RCC 7860 (cell line): ENCODE measurements at regions not wholly inside any gene's neighbourhood (a gene's known extent, or its start where the extent isn't known, plus 50 kb on each side); places are given as distances from the start of the nearest gene placed in this dataset.
"Not testable (repeated sequence)": the region's sequence is repeated elsewhere in the genome, so short reads cannot be mapped to it uniquely, and the experiment has no call there.

ENCODE experiments used
- DNase-seq: peaks from one replicate; pipeline ENCODE4 v3.0.0-alpha.2; 2015; ENCODE audit warnings: low spot score
- FAIRE-seq: peaks from 2 replicates; lab custom pipeline; 2012; peaks lifted over from hg19 to GRCh38; lab: Jason Lieb, UNC

- FAIRE-seq = peak; percentile 37
- DNase-seq = peak; percentile 81
These were observed 94.1 kb downstream of the SLC25A47 start for GRCh38 chr14:100416921-100417860.

- FAIRE-seq = no peak
These were observed 96.7 kb downstream of the SLC25A47 start for GRCh38 chr14:100419856-100420255.

GRCh38 chr14:100421756-100422470, 98.8 kb downstream of the SLC25A47 start:
- no peak for DNase-seq
- FAIRE-seq = no peak

More at GRCh38 chr14:100419856-100420255, 96.7 kb downstream of the SLC25A47 start:
- no peak for DNase-seq

- DNase-seq = no peak
- FAIRE-seq = no peak
These were observed 99.6 kb downstream of the SLC25A47 start for GRCh38 chr14:100422556-100423316.

- DNase-seq = no peak
- FAIRE-seq = no peak
These were observed 100.3 kb downstream of the SLC25A47 start for GRCh38 chr14:100423317-100424010.

- DNase-seq (no peak), FAIRE-seq (no peak)
These were observed 101.6 kb downstream of the SLC25A47 start for GRCh38 chr14:100424504-100425428.

- no peak for FAIRE-seq
- no peak for DNase-seq
These were observed 102.3 kb downstream of the SLC25A47 start for GRCh38 chr14:100425429-100425827.

- DNase-seq (no peak), FAIRE-seq (no peak)
These were observed 103.2 kb downstream of the SLC25A47 start for GRCh38 chr14:100426314-100426713.

- FAIRE-seq (no peak), DNase-seq (no peak)
These were observed 104.0 kb downstream of the SLC25A47 start for GRCh38 chr14:100427166-100427565.

GRCh38 chr14:100428727-100429126, 105.6 kb downstream of the SLC25A47 start:
- FAIRE-seq = no peak
- DNase-seq = peak; percentile 13

- DNase-seq (no peak), FAIRE-seq (no peak)
These were observed 106.4 kb downstream of the SLC25A47 start for GRCh38 chr14:100429537-100429936.

- no peak for FAIRE-seq
- no peak for DNase-seq
These were observed 107.4 kb downstream of the SLC25A47 start for GRCh38 chr14:100430571-100430970.

- DNase-seq, FAIRE-seq: not testable (repeated sequence)
These were observed 108.3 kb downstream of the SLC25A47 start for GRCh38 chr14:100431461-100431860.

- FAIRE-seq (no peak), DNase-seq (no peak)
These were observed 109.7 kb downstream of the SLC25A47 start for GRCh38 chr14:100432652-100433427.

GRCh38 chr14:100433428-100433814, 110.3 kb downstream of the SLC25A47 start:
- DNase-seq (no peak), FAIRE-seq (no peak)

GRCh38 chr14:100434033-100434601, 111.0 kb downstream of the SLC25A47 start:
- DNase-seq (no peak), FAIRE-seq (no peak)

GRCh38 chr14:100434911-100435438, 111.8 kb downstream of the SLC25A47 start:
- DNase-seq (no peak), FAIRE-seq (no peak)

- DNase-seq (no peak), FAIRE-seq (no peak)
These were observed 112.3 kb downstream of the SLC25A47 start for GRCh38 chr14:100435459-100435858.
